ENCODE measurements at regions not wholly inside any gene's neighbourhood (a gene's known extent, or its start where the extent isn't known, plus 50 kb on each side); places are given as distances from the start of the nearest gene placed in this dataset.

DNA sequence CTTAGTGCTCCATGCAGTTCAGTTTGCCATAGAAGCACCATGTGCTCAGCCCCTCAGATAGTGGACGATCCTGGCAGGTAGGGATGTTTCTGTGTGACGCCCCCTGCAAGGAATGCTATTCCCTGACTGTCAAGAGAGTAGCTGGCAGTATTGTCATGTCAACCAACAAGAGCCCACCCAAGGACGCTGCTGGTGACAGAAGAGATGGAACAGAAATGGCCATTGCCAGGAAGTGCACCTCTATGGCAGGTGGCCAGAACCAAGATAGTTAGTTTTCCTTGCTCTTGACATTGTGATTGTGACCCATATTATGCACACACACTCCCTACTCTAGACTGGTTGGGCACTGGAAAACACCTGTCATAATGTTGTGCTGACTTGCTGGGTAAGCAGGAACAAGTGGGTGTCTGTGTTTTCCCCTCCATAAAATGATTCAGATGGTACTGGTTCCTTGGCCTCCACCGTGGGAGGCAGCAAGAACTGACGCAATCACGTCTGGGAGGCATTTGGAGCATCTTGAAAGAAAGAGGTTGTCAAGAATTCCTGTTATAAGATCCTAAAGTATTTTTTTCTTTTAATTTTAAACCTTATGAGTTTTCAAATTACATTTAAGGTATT is 507.9 kb downstream of the MID1IP1 start:
- Histone ChIP-seq H3K27me3 (ENCODE audit: insufficient read depth, low read length) (no peaks in the 10 kb centered on the region), H3K27ac (ENCODE audit: low read depth, low read length, poor library complexity, severe bottlenecking) (no peak overlapping the region), H3K9me3 (ENCODE audit: low read length) (no peaks in the 10 kb centered on the region), H3K36me3 (ENCODE audit: insufficient read depth, low read length) (no peaks in the 10 kb centered on the region), H3F3A (ENCODE audit: insufficient read depth, low read length) (no peaks in the 10 kb centered on the region), H3K4me3 (ENCODE audit: low read depth, low read length, poor library complexity, severe bottlenecking) (no peak overlapping the region), H3K4me1 (ENCODE audit: insufficient read depth, low read length, severe bottlenecking) (no peaks in the 10 kb centered on the region), H3K9me2 (ENCODE audit: low read depth, low read length) (no peaks in the 10 kb centered on the region), H4K20me1 (ENCODE audit: insufficient read depth, low read length) (no peaks in the 10 kb centered on the region), H3K4me2 (ENCODE audit: low read length) (no peak overlapping the region), H3K79me2 (ENCODE audit: insufficient read depth, low read length) (no peaks in the 10 kb centered on the region), H3K9ac (ENCODE audit: low read length) (no peak overlapping the region), H2AFZ (ENCODE audit: low read length) (no peak overlapping the region)
- TF ChIP-seq EZH2 (IDR thresholded peaks at IDR 0.05; ENCODE audit: borderline replicate concordance, low read length) = no peak
- TF ChIP-seq, protein P1, sequence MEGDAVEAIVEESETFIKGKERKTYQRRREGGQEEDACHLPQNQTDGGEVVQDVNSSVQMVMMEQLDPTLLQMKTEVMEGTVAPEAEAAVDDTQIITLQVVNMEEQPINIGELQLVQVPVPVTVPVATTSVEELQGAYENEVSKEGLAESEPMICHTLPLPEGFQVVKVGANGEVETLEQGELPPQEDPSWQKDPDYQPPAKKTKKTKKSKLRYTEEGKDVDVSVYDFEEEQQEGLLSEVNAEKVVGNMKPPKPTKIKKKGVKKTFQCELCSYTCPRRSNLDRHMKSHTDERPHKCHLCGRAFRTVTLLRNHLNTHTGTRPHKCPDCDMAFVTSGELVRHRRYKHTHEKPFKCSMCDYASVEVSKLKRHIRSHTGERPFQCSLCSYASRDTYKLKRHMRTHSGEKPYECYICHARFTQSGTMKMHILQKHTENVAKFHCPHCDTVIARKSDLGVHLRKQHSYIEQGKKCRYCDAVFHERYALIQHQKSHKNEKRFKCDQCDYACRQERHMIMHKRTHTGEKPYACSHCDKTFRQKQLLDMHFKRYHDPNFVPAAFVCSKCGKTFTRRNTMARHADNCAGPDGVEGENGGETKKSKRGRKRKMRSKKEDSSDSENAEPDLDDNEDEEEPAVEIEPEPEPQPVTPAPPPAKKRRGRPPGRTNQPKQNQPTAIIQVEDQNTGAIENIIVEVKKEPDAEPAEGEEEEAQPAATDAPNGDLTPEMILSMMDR (IDR thresholded peaks at IDR 0.05; ENCODE audit: low read length) = no peak

DNA sequence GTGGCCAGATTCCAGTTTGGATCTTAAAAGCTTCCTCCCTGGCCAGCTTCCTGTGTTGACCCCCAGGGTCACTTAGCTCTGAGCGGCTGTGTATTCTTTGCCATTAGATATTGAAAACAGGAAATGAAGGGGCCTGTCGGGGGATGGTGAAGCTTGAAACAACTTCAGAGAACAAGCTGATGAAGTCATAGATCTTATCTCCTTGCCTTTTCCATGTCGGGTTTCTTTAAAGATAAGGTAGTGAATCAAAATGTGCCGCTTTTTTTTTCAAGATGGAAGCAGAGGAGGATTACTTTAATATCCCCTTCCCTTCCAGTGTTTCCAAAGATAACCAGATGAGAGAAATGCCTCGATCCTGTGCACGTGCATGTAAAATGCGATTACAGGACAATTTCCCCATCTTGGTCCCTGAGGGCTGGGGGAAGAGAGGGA is 508.5 kb downstream of the MID1IP1 start:
- no peaks in the 10 kb centered on the region for H3K79me2 ChIP-seq (ENCODE audit: insufficient read depth, low read length)
- TF ChIP-seq, protein P1 (IDR thresholded peaks at IDR 0.05; ENCODE audit: low read length) = no peak
- no peak for TF ChIP-seq EZH2 (IDR thresholded peaks at IDR 0.05; ENCODE audit: borderline replicate concordance, low read length)
- H3K4me3 ChIP-seq (ENCODE audit: low read depth, low read length, poor library complexity, severe bottlenecking) = no peak overlapping the region
- no peaks in the 10 kb centered on the region for H3K4me1 ChIP-seq (ENCODE audit: insufficient read depth, low read length, severe bottlenecking)
- no peak overlapping the region for H3K9ac ChIP-seq (ENCODE audit: low read length)
- no peaks in the 10 kb centered on the region for H3K27me3 ChIP-seq (ENCODE audit: insufficient read depth, low read length)
- H3F3A ChIP-seq (ENCODE audit: insufficient read depth, low read length) = no peaks in the 10 kb centered on the region
- H3K9me2 ChIP-seq (ENCODE audit: low read depth, low read length) = no peaks in the 10 kb centered on the region
- no peak overlapping the region for H3K4me2 ChIP-seq (ENCODE audit: low read length)
- H3K36me3 ChIP-seq (ENCODE audit: insufficient read depth, low read length) = no peaks in the 10 kb centered on the region
- H4K20me1 ChIP-seq (ENCODE audit: insufficient read depth, low read length) = no peaks in the 10 kb centered on the region
- no peaks in the 10 kb centered on the region for H3K9me3 ChIP-seq (ENCODE audit: low read length)
- H2AFZ ChIP-seq (ENCODE audit: low read length) = no peak overlapping the region
- H3K27ac ChIP-seq (ENCODE audit: low read depth, low read length, poor library complexity, severe bottlenecking) = no peak overlapping the region

DNA sequence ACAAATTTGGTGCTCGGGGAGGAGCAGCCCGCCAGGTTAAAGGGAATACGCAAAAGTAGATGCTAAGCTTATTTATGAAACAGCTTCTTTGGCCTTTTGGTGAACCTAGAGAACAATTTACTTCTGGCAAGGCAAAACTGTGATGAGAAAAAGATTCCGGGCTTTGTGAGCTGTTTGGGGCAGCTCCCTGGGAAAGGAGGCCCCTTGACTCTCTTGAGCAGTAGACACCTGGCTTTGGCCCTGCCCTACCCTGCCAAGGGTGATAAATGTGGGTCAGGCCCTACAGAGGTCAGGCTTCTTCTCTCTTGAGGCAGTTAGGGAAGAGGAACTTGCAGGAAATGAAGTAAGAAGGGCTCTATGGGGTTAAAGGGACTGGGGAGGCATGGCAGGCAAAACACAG is 509.6 kb downstream of the MID1IP1 start:
- Histone ChIP-seq H3K79me2 (ENCODE audit: insufficient read depth, low read length) (no peaks in the 10 kb centered on the region), H2AFZ (ENCODE audit: low read length) (no peak overlapping the region), H3K36me3 (ENCODE audit: insufficient read depth, low read length) (no peaks in the 10 kb centered on the region), H3F3A (ENCODE audit: insufficient read depth, low read length) (no peaks in the 10 kb centered on the region), H3K27me3 (ENCODE audit: insufficient read depth, low read length) (no peaks in the 10 kb centered on the region), H3K27ac (ENCODE audit: low read depth, low read length, poor library complexity, severe bottlenecking) (no peak overlapping the region), H3K4me1 (ENCODE audit: insufficient read depth, low read length, severe bottlenecking) (no peaks in the 10 kb centered on the region), H3K9me2 (ENCODE audit: low read depth, low read length) (no peaks in the 10 kb centered on the region), H3K4me3 (ENCODE audit: low read depth, low read length, poor library complexity, severe bottlenecking) (no peak overlapping the region), H3K4me2 (ENCODE audit: low read length) (no peak overlapping the region), H3K9me3 (ENCODE audit: low read length) (no peaks in the 10 kb centered on the region), H3K9ac (ENCODE audit: low read length) (no peak overlapping the region), H4K20me1 (ENCODE audit: insufficient read depth, low read length) (no peaks in the 10 kb centered on the region)
- TF ChIP-seq, protein P1 (IDR thresholded peaks at IDR 0.05; ENCODE audit: low read length) = no peak
- no peak for TF ChIP-seq EZH2 (IDR thresholded peaks at IDR 0.05; ENCODE audit: borderline replicate concordance, low read length)
